GM12872 (cell line): ENCODE measurements at regions not wholly inside any gene's neighbourhood (a gene's known extent, or its start where the extent isn't known, plus 50 kb on each side); places are given as distances from the start of the nearest gene placed in this dataset.
A peak's percentile ranks its signal among the peaks of the same experiment; 100 is the strongest.

Experiments
- TF ChIP-seq, protein P1 (sequence below): IDR thresholded peaks from 3 replicates; pipeline ENCODE4 v1.5.1; 2011; ENCODE audit warnings: low read depth, mild to moderate bottlenecking, low read length, moderate library complexity; ENCODE audit not compliant: insufficient read depth

DNA sequence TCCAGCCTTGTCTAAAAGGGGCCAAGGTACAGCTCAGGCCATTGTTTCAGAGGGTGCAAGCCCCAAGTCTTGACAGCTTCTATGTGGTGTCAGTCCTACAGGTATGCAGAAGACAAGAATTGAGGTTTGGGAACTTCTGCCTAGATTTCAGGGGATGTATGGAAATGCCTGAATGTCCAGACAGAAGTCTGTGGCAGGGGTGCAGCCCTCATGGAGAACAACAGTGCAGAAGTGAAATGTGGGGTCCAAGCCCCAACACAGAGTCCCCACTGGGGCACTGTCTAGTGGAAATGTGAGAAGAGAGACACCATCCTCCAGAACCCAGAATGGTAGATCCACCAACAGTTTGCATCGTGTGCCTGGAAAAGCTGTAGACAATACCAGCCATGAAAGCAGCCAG lies 400.3 kb upstream of the CAMK1G start:
- TF ChIP-seq, protein P1, sequence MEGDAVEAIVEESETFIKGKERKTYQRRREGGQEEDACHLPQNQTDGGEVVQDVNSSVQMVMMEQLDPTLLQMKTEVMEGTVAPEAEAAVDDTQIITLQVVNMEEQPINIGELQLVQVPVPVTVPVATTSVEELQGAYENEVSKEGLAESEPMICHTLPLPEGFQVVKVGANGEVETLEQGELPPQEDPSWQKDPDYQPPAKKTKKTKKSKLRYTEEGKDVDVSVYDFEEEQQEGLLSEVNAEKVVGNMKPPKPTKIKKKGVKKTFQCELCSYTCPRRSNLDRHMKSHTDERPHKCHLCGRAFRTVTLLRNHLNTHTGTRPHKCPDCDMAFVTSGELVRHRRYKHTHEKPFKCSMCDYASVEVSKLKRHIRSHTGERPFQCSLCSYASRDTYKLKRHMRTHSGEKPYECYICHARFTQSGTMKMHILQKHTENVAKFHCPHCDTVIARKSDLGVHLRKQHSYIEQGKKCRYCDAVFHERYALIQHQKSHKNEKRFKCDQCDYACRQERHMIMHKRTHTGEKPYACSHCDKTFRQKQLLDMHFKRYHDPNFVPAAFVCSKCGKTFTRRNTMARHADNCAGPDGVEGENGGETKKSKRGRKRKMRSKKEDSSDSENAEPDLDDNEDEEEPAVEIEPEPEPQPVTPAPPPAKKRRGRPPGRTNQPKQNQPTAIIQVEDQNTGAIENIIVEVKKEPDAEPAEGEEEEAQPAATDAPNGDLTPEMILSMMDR, result no peak

DNA sequence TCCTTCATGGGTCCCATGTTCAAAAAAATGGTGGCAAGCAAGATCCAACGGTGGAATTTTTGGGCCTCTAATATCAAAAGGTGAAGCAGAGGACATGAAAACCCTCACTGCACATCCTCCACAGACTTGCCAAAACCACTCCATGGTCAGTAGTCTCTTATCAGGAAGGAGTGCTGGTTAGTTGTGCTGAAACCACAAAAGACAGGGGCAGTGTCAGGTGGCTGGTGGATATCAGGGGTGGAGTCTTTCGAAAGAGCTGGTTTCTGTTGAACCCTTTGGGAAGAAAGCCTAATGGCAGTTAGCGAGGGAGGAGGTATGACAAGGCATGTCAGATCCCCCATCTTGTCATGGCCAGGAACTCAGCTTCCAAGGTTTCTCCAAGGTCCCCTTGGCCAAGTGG lies 395.9 kb upstream of the CAMK1G start:
- TF ChIP-seq, protein P1, result no peak

DNA sequence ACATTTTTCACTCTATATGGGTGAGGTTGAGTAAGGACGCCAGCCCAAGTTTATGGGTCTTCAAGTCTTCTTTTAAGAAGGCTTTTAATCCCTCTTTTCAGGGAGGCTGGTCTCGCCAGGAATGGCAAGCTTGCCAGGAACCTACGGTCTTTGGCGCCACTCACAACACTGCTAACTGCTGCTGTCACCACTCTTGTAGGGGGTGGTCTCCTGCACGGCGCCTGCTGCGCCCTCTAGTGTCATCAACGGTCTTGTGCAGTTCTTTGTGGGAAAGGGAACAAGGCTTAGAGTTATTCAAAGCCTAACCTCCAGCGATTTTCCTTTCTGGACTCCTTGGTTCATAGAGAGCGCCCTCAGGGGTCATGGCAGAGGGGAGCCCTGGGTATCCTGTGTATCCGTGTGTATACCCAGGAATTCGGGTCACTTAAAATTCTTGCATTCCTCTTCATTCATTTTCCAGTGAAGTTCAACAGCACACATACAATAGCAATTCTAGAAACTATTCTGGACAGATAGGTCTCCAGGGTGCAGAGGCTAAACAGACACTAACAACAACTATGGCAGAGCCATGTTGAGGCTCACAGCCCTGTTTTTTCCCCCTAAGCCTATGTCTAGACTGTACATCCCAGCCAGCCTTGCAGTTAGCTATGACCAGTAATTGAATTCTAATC lies 392.8 kb upstream of the CAMK1G start:
- TF ChIP-seq, protein P1, result peak; percentile 85

DNA sequence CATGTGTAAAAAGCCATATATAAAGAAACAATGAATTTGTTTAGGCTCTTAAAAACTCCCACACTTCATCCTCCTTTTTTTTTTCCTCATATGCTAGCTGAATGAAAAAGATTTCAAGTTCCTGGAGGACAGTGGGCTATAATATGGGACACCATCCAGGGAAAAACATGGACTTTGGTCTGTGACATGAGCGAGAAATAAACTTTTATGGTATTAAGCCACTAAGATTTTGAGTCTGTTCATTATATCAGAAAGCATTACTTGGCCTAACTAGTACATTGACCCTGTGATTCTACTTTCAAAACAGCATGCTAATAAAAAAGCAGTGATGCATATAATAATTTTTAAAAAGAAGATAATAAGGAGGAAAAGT lies 392.3 kb upstream of the CAMK1G start:
- TF ChIP-seq, protein P1, result no peak

DNA sequence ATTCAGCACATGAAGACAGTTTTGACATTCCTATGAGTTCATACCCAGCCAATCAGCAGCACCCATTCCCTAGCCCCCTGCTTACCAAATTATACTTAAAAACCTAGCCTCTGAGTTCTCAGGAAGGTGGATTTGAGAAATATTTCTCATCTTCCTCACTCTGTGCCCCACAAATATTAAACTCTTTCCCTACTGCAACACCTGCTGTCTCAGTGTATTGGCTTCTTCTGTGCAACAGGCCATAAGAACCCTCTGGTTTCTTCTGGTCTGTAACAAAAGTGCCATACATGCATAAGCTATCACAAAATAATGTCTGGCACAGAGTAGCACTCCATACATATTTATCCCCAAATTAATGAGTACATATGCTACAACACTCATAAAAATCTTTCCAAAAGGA lies 387.4 kb upstream of the CAMK1G start:
- TF ChIP-seq, protein P1, result no peak

DNA sequence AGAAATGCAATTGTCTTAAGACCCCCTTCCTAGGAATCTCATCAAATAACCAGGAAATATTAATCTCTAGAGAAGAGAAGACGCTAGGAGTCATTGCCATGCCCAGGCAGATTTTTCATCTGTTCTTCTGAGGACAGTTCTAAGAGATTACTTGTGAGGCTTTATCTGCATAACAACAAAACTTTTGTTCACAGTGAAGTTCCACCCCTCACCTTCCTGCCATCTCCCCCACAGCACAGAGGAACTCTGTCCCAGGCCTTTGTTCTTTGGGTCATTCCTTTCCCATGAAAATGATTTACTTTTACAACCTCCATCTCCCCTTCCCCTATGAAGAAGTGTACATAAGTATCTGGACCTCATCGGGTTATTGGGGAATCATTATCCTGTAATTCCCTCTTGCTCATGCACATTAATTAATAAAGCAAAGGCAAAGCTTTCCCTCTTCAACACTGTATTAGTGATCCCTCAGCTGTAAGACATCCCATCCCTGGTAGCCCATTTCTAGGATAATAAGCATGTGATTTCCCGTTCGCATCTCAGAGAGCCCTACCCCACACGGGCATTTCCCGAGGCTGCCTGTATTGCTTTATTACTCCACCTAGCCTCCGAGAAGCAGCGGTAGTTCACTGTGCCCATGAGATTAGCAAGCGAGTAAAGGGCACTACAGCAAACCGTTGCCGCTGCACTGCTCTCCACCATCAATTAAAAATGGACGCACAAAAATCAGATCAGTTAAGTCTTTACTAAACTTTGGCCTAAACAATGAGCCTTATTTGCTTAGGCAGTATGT lies 384.4 kb upstream of the CAMK1G start:
- TF ChIP-seq, protein P1, result no peak

DNA sequence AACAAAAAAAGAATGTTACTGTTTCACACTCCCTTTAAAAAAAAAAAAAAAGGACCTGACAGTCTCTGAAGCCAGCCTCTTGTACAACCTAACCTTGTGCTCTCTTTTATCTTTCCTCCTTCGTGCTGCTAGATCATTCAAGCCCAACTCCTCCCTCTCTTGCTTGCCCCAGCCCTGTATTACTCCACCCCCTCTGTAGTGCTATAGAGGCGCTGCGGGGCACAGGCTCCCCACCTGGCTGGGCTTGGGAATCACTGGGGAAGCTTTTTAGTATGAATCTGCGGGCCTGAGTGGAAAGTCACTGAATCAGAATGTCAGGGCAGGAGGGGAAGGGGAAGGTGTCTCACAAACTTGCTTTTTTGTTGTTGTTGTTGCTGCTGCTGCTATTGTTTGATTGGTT lies 383.7 kb upstream of the CAMK1G start:
- TF ChIP-seq, protein P1, result no peak
